Lung (tissue), 11 donors: ENCODE measurements at regions not wholly inside any gene's neighbourhood (a gene's known extent, or its start where the extent isn't known, plus 50 kb on each side); places are given as distances from the start of the nearest gene placed in this dataset.

ENCODE experiments used
- ATAC-seq: fragments of 200-7000 bp; cut with Tn5 transposase; one replicate; pipeline ENCODE4 v1.9.1; 2020; ENCODE audit warnings: moderate number of reproducible peaks; ENCODE audit not compliant: insufficient read depth, low FRiP score
- DNase-seq, 3 donors: peaks; one replicate each; pipeline ENCODE4 v3.0.0-alpha.2; 2013 to 2017
- H3K27ac ChIP-seq, 2 donors: one replicate each; pipeline ENCODE4 v1.5.1; 2013; ENCODE audit warnings: mild to moderate bottlenecking in 2 of 2, moderate library complexity in 2 of 2, control low read depth in 1 of 2, inconsistent platforms in 1 of 2, low read depth in 1 of 2, low read length in 1 of 2
- H3K27me3 ChIP-seq, 3 donors: one replicate each; pipeline ENCODE4 v1.5.1; 2013; ENCODE audit warnings: low read length in 2 of 3; ENCODE audit not compliant: control insufficient read depth in 3 of 3, insufficient read depth in 3 of 3
- H3K36me3 ChIP-seq, 4 donors: one replicate each; pipeline ENCODE4 v1.5.1; 2013; ENCODE audit warnings: low read length in 4 of 4, mild to moderate bottlenecking in 1 of 4, moderate library complexity in 1 of 4; ENCODE audit not compliant: control insufficient read depth in 4 of 4, insufficient read depth in 4 of 4
- H3K4me1 ChIP-seq, 5 donors: one replicate each; pipeline ENCODE4 v1.5.1; 2013; ENCODE audit warnings: low read length in 5 of 5, mild to moderate bottlenecking in 2 of 5, moderate library complexity in 1 of 5; ENCODE audit not compliant: control insufficient read depth in 5 of 5, insufficient read depth in 5 of 5
- H3K4me3 ChIP-seq: one replicate; pipeline ENCODE4 v1.5.1; 2013; ENCODE audit warnings: mild to moderate bottlenecking, control low read depth, moderate library complexity
- H3K9ac ChIP-seq, 2 donors: one replicate each; pipeline ENCODE4 v1.5.1; 2013; ENCODE audit warnings: low read length in 2 of 2, control low read depth in 1 of 2; ENCODE audit not compliant: insufficient read depth in 1 of 2
- H3K9me3 ChIP-seq, 4 donors: one replicate each; pipeline ENCODE4 v1.5.1; 2013; ENCODE audit warnings: low read length in 3 of 4, mild to moderate bottlenecking in 1 of 4, moderate library complexity in 1 of 4; ENCODE audit not compliant: control insufficient read depth in 4 of 4, insufficient read depth in 3 of 4
- WGBS, 2 donors: extraction: QIAGEN DNeasy Blood & Tissue Kit; methylation state at CpG; one replicate each; pipeline ENCODE4 v1.1.7; 2013; 5-methylcytosine and 5-hydroxymethylcytosine counted together
- TF ChIP-seq, protein P1 (sequence below): IDR thresholded peaks from 2 replicates; pipeline ENCODE4 v1.5.1; 2012; ENCODE audit warnings: mild to moderate bottlenecking; ENCODE audit errors: control extremely low read depth, extremely low read depth
- donor health status: control.
- donor health status: control.
- donor health status: Bipolar disorder and iron deficiency.
- donor health status: healthy.
- donor health status: DM: yes; HTN: yes; CAD: no.

DNA sequence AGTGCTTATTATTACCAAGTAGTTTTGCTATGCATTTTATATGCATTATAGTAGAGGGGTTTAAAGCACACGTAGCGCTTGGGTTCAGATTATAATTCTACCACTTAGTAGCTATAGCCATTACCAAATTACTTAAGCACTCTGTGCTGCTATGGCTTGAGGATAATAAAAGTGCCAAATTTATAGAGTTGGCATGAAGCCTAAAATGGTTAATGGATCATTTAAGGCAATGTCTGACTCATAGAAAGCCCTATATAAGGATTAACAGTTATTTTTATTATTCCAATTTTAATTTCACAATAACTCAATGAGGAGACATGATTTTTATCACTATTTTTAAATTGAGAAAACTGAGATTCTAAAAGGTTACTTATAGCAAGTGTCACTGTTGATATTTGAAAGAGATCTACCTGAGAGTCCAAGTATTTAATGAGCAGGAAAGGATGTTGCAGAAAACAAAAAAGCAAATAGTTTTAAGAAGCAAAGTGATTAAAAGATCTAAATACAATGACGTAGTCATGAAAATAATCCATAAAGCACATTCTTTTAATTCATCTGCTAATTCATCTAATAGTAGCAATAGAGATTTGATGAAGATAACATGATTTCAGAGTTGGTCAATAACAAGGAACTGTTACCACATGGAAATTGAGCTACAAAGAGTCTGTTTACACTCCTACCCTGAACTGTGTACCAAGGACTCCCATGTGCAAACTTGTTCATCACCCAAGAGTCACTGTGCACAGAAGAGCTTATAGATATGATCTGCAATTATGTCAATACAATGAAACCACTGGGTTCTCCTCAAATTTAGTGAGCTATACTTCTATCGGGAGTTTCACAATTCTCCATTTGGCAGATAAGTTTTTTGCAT, 78.8 kb upstream of the DTNA start:
- WGBS, 2 donors: 90 to 95% methylated on average over 4 of the region's 4 CpGs
- ATAC-seq (no peak), DNase-seq (no peak)
- no peaks in the 10 kb centered on the region for H3K9me3 ChIP-seq
- no peaks in the 10 kb centered on the region for H3K36me3 ChIP-seq
- TF ChIP-seq, protein P1, sequence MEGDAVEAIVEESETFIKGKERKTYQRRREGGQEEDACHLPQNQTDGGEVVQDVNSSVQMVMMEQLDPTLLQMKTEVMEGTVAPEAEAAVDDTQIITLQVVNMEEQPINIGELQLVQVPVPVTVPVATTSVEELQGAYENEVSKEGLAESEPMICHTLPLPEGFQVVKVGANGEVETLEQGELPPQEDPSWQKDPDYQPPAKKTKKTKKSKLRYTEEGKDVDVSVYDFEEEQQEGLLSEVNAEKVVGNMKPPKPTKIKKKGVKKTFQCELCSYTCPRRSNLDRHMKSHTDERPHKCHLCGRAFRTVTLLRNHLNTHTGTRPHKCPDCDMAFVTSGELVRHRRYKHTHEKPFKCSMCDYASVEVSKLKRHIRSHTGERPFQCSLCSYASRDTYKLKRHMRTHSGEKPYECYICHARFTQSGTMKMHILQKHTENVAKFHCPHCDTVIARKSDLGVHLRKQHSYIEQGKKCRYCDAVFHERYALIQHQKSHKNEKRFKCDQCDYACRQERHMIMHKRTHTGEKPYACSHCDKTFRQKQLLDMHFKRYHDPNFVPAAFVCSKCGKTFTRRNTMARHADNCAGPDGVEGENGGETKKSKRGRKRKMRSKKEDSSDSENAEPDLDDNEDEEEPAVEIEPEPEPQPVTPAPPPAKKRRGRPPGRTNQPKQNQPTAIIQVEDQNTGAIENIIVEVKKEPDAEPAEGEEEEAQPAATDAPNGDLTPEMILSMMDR: no peak
- peaks cover 0 to 6% (median 0%) of the 10 kb centered on the region in 5 donors for H3K4me1 ChIP-seq
- no peak overlapping the region for H3K27ac ChIP-seq
- no peak overlapping the region for H3K4me3 ChIP-seq
- H3K27me3 ChIP-seq: no peaks in the 10 kb centered on the region
- no peak overlapping the region for H3K9ac ChIP-seq

DNA sequence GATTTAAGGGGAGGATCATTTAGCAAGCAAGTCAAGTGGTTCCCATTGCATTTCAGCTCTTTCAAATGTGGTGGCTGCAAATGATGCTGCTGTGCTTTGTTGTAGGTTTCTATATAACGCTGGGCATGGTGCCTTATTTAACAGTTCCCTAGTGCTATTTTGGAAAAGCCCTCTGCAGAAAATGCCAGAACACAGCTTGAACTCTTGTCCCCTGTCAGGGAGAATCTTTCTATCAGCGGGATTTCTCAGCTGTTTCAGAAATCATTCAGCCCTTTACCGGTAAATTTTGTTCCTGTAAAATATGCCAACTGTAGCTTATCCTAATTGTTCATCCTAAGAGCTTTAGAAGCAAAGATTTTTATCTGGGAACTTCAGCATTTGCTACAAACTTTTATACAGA, 77.8 kb upstream of the DTNA start:
- TF ChIP-seq, protein P1: no peak
- H3K27me3 ChIP-seq: no peaks in the 10 kb centered on the region
- peaks cover 0 to 8% (median 0%) of the 10 kb centered on the region in 5 donors for H3K4me1 ChIP-seq
- no peaks in the 10 kb centered on the region for H3K9me3 ChIP-seq
- no peak overlapping the region for H3K27ac ChIP-seq
- 63 to 70% methylated on average over 3 of the region's 3 CpGs for WGBS, 2 donors
- no peak overlapping the region for H3K4me3 ChIP-seq
- no peaks in the 10 kb centered on the region for H3K36me3 ChIP-seq
- DNase-seq (no peak), ATAC-seq (no peak)
- no peak overlapping the region for H3K9ac ChIP-seq

DNA sequence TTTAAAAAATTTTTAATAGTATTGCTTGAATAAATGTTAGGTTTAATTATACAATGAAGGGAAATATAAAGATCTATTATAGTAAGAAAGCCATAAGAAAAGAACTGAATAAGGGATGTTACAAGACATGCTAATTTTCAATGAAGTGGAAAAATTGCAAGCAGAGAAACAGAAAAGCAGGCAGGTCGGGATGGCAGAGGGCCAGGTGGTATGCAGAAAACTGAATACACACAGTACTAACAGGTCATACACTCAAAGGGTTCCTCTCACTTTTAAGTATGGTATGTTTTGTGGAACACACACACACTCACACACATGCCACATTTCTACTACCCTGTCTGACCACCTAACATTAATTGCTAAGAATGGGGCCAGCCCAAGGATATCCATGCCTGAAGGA, 76.7 kb upstream of the DTNA start:
- Histone ChIP-seq H3K9ac (no peak overlapping the region), H3K27ac (no peak overlapping the region), H3K36me3 (no peaks in the 10 kb centered on the region), H3K4me3 (no peak overlapping the region), H3K27me3 (no peaks in the 10 kb centered on the region), H3K4me1 (peaks cover 0 to 5% (median 0%) of the 10 kb centered on the region in 5 donors), H3K9me3 (no peaks in the 10 kb centered on the region)
- ATAC-seq (no peak), DNase-seq (no peak)
- 75 to 86% methylated on average over 1 of the region's 1 CpG for WGBS, 2 donors
- TF ChIP-seq, protein P1: no peak
